ENCODE measurements at regions not wholly inside any gene's neighbourhood (a gene's known extent, or its start where the extent isn't known, plus 50 kb on each side); places are given as distances from the start of the nearest gene placed in this dataset.

DNA sequence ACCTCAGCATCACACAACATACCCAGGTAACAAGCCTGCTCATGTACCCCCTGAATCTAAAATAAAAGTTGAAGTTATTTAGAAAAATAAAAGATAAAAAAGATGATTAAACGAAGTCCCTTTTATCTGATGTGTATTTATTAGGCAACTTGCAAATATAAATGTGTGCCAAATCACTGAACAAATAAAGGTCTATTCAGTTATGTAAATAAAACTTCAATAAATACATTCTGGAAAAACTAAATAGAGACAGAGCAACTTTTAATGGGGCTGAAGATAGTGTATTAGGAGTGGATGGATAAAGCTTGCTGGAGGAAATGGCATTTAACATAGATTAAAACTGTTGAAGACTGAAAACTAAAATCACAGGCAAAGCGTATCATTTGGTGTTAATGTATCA lies 678.0 kb upstream of the GRM7 start:
- Mint-ChIP-seq H3K27me3 (no peaks in the 10 kb centered on the region), H3K9me3 (peaks cover 7% of the 10 kb centered on the region), H3K4me1 (ENCODE audit: low read depth) (no peaks in the 10 kb centered on the region), H3K36me3 (ENCODE audit: low read depth) (peaks cover 1% of the 10 kb centered on the region), H3K27ac (no peak overlapping the region), H3K4me3 (no peak overlapping the region)
- intact Hi-C loops (cut with micrococcal nuclease): no loop called here
- ChIA-PET POLR2A (no interaction called here), CTCF (no interaction called here)
- ATAC-seq (no peak), DNase-seq (no peak)
- TF ChIP-seq, protein P1, sequence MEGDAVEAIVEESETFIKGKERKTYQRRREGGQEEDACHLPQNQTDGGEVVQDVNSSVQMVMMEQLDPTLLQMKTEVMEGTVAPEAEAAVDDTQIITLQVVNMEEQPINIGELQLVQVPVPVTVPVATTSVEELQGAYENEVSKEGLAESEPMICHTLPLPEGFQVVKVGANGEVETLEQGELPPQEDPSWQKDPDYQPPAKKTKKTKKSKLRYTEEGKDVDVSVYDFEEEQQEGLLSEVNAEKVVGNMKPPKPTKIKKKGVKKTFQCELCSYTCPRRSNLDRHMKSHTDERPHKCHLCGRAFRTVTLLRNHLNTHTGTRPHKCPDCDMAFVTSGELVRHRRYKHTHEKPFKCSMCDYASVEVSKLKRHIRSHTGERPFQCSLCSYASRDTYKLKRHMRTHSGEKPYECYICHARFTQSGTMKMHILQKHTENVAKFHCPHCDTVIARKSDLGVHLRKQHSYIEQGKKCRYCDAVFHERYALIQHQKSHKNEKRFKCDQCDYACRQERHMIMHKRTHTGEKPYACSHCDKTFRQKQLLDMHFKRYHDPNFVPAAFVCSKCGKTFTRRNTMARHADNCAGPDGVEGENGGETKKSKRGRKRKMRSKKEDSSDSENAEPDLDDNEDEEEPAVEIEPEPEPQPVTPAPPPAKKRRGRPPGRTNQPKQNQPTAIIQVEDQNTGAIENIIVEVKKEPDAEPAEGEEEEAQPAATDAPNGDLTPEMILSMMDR (IDR thresholded peaks at IDR 0.05): no peak

DNA sequence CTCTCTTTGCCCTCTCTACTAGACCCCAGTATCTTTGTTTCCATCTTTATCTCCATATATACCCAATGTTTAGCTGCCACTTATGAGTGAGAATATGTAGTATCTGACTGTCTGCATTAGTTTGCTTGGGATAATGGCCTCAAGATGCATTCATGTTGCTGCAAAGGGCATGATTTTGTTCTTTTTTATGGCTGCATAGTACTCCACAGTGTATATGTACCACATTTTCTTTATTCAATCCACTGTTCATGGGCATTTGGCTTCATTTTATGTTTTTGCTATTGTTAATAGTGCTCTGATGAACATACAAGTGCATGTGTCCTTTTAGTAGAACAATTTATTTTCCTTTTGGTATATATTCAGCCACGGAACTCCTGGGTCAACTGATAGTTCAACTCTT lies 671.5 kb upstream of the GRM7 start:
- peaks cover 1% of the 10 kb centered on the region for H3K36me3 Mint-ChIP-seq (ENCODE audit: low read depth)
- peaks cover 10% of the 10 kb centered on the region for H3K9me3 Mint-ChIP-seq
- ChIA-PET CTCF (no interaction called here), POLR2A (no interaction called here)
- no peak overlapping the region for H3K27ac Mint-ChIP-seq
- DNase-seq (no peak), ATAC-seq (no peak)
- no peaks in the 10 kb centered on the region for H3K4me1 Mint-ChIP-seq (ENCODE audit: low read depth)
- TF ChIP-seq, protein P1 (IDR thresholded peaks at IDR 0.05): no peak
- intact Hi-C loops (cut with micrococcal nuclease): no loop called here
- no peaks in the 10 kb centered on the region for H3K27me3 Mint-ChIP-seq
- no peak overlapping the region for H3K4me3 Mint-ChIP-seq

DNA sequence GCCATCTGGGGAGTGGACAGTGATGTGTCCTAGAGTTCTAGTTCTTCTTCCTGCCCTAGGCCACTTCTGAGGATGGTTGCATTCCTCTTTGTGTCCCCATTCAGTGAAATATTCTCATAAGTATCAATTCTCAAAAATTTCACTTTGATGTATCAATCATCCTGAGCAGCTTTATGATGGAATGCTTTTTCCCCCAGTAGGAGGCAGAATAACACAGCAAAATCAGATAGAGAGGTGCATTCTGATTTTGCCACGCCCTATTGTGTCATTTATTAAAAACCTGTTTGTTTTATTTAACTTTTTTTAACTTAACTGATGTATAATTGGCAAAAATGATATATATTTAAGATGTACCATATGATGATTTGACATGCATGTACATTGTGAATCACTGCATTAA lies 656.0 kb upstream of the GRM7 start:
- intact Hi-C loops (cut with micrococcal nuclease): no loop called here
- H3K36me3 Mint-ChIP-seq (ENCODE audit: low read depth): no peaks in the 10 kb centered on the region
- H3K9me3 Mint-ChIP-seq: peaks cover 2% of the 10 kb centered on the region
- DNase-seq (no peak), ATAC-seq (no peak)
- no peaks in the 10 kb centered on the region for H3K4me1 Mint-ChIP-seq (ENCODE audit: low read depth)
- CTCF ChIA-PET: no interaction called here
- H3K4me3 Mint-ChIP-seq: no peak overlapping the region
- POLR2A ChIA-PET: no interaction called here
- no peaks in the 10 kb centered on the region for H3K27me3 Mint-ChIP-seq
- no peak overlapping the region for H3K27ac Mint-ChIP-seq
- TF ChIP-seq, protein P1 (IDR thresholded peaks at IDR 0.05): no peak

DNA sequence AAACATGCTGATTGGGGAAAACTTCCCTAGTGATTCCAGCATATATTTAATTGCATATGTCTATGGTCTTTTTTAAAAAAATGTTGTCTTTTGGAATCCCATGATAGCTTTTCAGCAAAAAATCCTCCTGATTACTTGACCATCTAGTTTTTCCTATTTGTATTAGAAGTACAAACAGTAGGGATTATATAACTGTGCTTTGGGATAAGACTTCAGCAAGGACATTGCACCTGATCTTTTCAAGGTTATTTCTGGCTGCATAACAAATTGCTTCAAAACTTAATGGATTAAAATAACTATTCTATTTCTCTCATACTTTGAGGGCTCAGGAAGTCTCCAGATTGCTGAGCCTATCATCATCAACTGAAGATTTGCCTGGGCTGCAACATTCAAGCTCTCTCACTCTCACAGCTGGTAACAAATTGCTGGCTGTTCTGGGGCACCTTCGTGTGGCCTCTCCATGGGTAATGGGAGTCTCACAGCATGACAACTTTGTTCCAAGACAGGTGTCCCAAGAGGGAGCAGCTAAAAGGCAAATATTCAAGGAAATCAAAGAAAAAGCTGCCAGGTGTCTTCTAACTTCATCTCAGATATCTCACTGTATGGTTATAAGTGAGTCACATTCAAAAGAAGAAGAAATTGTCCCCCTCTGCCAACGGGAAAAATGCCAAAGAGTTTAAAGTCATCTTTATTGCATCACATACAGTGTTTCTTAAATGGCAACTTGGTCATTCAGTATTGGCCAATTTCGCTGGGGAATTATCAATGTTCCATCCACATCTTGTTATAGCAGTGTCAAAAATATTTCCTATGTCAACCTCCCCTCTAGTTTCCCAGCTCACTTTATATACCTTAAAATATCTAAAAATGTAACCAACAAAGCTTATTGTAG lies 644.5 kb upstream of the GRM7 start:
- DNase-seq: no peak
- H3K27ac Mint-ChIP-seq: no peak overlapping the region
- H3K4me3 Mint-ChIP-seq: no peak overlapping the region
- H3K36me3 Mint-ChIP-seq (ENCODE audit: low read depth): no peaks in the 10 kb centered on the region
- POLR2A ChIA-PET: no interaction called here
- no peaks in the 10 kb centered on the region for H3K27me3 Mint-ChIP-seq
- H3K9me3 Mint-ChIP-seq: peaks cover 9% of the 10 kb centered on the region
- intact Hi-C loops (cut with micrococcal nuclease): no loop called here
- TF ChIP-seq, protein P1 (IDR thresholded peaks at IDR 0.05): no peak
- H3K4me1 Mint-ChIP-seq (ENCODE audit: low read depth): no peaks in the 10 kb centered on the region
- CTCF ChIA-PET: no interaction called here
- no peak for ATAC-seq

DNA sequence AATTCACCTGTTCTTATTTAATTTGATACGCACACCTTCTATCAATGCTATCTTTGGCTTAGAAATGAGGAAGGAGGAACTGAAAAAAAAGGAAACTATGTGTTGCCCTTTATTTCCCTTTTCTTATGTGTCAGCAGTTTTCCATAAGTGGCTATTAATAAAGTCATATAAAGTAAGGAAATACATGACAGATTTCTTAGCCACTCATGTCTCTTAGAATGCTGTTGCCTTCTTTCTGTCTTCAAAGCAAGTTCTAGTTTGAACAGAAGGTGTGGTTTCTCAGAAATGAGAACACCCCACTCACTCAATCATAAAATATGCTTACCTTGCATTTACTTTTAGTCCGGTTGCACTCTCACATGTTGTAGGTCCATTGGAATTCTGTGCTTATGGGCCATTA lies 640.5 kb upstream of the GRM7 start:
- Mint-ChIP-seq H3K27me3 (no peaks in the 10 kb centered on the region), H3K9me3 (peaks cover 9% of the 10 kb centered on the region), H3K4me1 (ENCODE audit: low read depth) (no peaks in the 10 kb centered on the region), H3K36me3 (ENCODE audit: low read depth) (no peaks in the 10 kb centered on the region), H3K27ac (no peak overlapping the region), H3K4me3 (no peak overlapping the region)
- ATAC-seq (no peak), DNase-seq (no peak)
- POLR2A ChIA-PET: no interaction called here
- intact Hi-C loops (cut with micrococcal nuclease): no loop called here
- TF ChIP-seq, protein P1 (IDR thresholded peaks at IDR 0.05): no peak
- CTCF ChIA-PET: no interaction called here
